GM12878 (cell line): ENCODE measurements at regions not wholly inside any gene's neighbourhood (a gene's known extent, or its start where the extent isn't known, plus 50 kb on each side); places are given as distances from the start of the nearest gene placed in this dataset.

ENCODE experiments used
- ATAC-seq: fragments of 200-7000 bp; cut with Tn5 transposase; 3 replicates; pipeline ENCODE4 v1.9.1; 2020; ENCODE audit warnings: mild to moderate bottlenecking, moderate library complexity
- BruUV-seq: library from RNA; stranded (reverse); fragments of 400-500 nt; replicated peaks from 2 replicates; lab custom pipeline; 2021; lab: Mats Ljungman, UMichigan
- CTCF ChIA-PET: fragments of 300-600 bp; sonication (Branson Sonifier 250); formaldehyde crosslinking; extraction: SDS; loops from one replicate; lab custom pipeline; 2021; ENCODE audit warnings: inconsistent platforms; lab: Yijun Ruan, JAX
- POLR2A ChIA-PET: fragments of 350-600 bp; formaldehyde crosslinking; extraction: SDS; loops from one replicate; lab custom pipeline; 2021; ENCODE audit warnings: inconsistent platforms; lab: Charles Lee
- RAD21 ChIA-PET: fragments of 300-600 bp; sonication (Branson Sonifier 250); formaldehyde crosslinking; loops from one replicate; lab custom pipeline; 2023; ENCODE audit warnings: antibody characterized with exemption; ENCODE audit not compliant: unreplicated experiment; lab: Charles Lee
- SMC1A ChIA-PET: fragments of 300-600 bp; sonication (Branson Sonifier 250); formaldehyde crosslinking; loops from one replicate; lab custom pipeline; 2023; ENCODE audit not compliant: unreplicated experiment, uncharacterized antibody; lab: Charles Lee
- DNase-seq: peaks from one replicate; pipeline ENCODE4 v3.0.0-alpha.2; 2011; ENCODE audit warnings: low read depth, low spot score
- FAIRE-seq: peaks from 3 replicates; lab custom pipeline; 2011; peaks lifted over from hg19 to GRCh38; lab: Jason Lieb, UNC
- H2AFZ ChIP-seq: 2 replicates; pipeline ENCODE4 v1.6.0; 2011; ENCODE audit warnings: low read depth, low read length, control low read depth; ENCODE audit not compliant: control insufficient read depth
- H3K27ac ChIP-seq: 2 replicates; pipeline ENCODE4 v1.5.1; 2011; ENCODE audit warnings: control low read depth; ENCODE audit not compliant: control insufficient read depth, insufficient read depth
- H3K27me3 ChIP-seq, 2 experiments: replicated peaks in 1 of 2; 2 replicates each; pipeline versions ENCODE4 v1.6.0 to v1.6.1; 2011; ENCODE audit warnings: low read length in 1 of 2; ENCODE audit not compliant: control insufficient read depth in 2 of 2, insufficient read depth in 2 of 2
- H3K36me3 ChIP-seq, 2 experiments: 2 replicates each; pipeline ENCODE4 v1.5.1; 2011; ENCODE audit warnings: low read length in 1 of 2; ENCODE audit not compliant: control insufficient read depth in 2 of 2, insufficient read depth in 2 of 2
- H3K4me1 ChIP-seq: 2 replicates; pipeline ENCODE4 v1.6.1; 2011; ENCODE audit warnings: mild to moderate bottlenecking, low read length, moderate library complexity, mixed read lengths; ENCODE audit not compliant: control insufficient read depth, insufficient read depth
- H3K4me2 ChIP-seq: 2 replicates; pipeline ENCODE4 v1.6.0; 2011; ENCODE audit warnings: control low read depth; ENCODE audit not compliant: control insufficient read depth, insufficient read depth
- H3K4me3 ChIP-seq: fragments of 200-600 bp; sonication (generic); 2 replicates; pipeline ENCODE4 v1.5.1; 2016
- H3K79me2 ChIP-seq: 2 replicates; pipeline ENCODE4 v1.6.0; 2011; ENCODE audit warnings: low read length; ENCODE audit not compliant: control insufficient read depth, insufficient read depth
- H3K9ac ChIP-seq: 2 replicates; pipeline ENCODE4 v1.8.0; 2011; ENCODE audit warnings: low read length, control low read depth, mixed read lengths; ENCODE audit not compliant: control insufficient read depth, insufficient read depth
- H3K9me3 ChIP-seq: replicated peaks from 3 replicates; pipeline ENCODE4 v1.5.1; 2011; ENCODE audit warnings: mild to moderate bottlenecking, low read length; ENCODE audit not compliant: control insufficient read depth, insufficient read depth
- H4K20me1 ChIP-seq: 2 replicates; pipeline ENCODE4 v1.6.0; 2011; ENCODE audit not compliant: control insufficient read depth, insufficient read depth
- CBX5 ChIP-seq: sonication (generic); IDR thresholded peaks from 2 replicates; pipeline ENCODE4 v1.6.1; 2016; ENCODE audit warnings: low read depth, moderate library complexity, mild to moderate bottlenecking, inconsistent platforms
- CREB1 ChIP-seq: IDR thresholded peaks from 2 replicates; pipeline ENCODE4 v1.6.1; 2012; ENCODE audit warnings: low read depth, mild to moderate bottlenecking, inconsistent platforms
- FOXK2 ChIP-seq: fragments of 450-650 bp; IDR thresholded peaks from 2 replicates; pipeline ENCODE4 v1.6.1; 2017; ENCODE audit warnings: mild to moderate bottlenecking, moderate library complexity
- HCFC1 ChIP-seq: fragments of 150-350 bp; IDR thresholded peaks from 2 replicates; pipeline ENCODE4 v1.6.1; 2014; ENCODE audit warnings: low read length
- IRF5 ChIP-seq: fragments of 450-650 bp; IDR thresholded peaks from 2 replicates; pipeline ENCODE4 v1.6.1; 2017; ENCODE audit warnings: borderline replicate concordance
- MTA2 ChIP-seq: fragments of 450-650 bp; IDR thresholded peaks from 2 replicates; pipeline ENCODE4 v1.6.1; 2016; ENCODE audit warnings: low read depth, mild to moderate bottlenecking, moderate library complexity
- RFX5 ChIP-seq: IDR thresholded peaks from 2 replicates; pipeline ENCODE4 v1.6.1; 2011; ENCODE audit warnings: low read depth, low read length, improper control_type of control experiment
- SIN3A ChIP-seq: IDR thresholded peaks from 2 replicates; pipeline ENCODE4 v1.6.1; 2012; ENCODE audit warnings: low read depth, low read length, improper control_type of control experiment
- SP1 ChIP-seq: IDR thresholded peaks from one replicate; pipeline ENCODE4 v1.6.1; 2011; ENCODE audit warnings: low read depth, low read length
- WGBS: methylation state at CpG from one replicate; pipeline ENCODE4 v1.1.6; 2016; ENCODE audit warnings: low lambda C conversion rate; ENCODE audit not compliant: insufficient replicate concordance, insufficient coverage; ENCODE audit errors: missing lambda C conversion rate; 5-methylcytosine and 5-hydroxymethylcytosine counted together
- in situ Hi-C: fragments of 300-500 bp; cut with MboI; formaldehyde crosslinking; loops from 9 replicates; pipeline ENCODE4 v1.14.3; 2018; ENCODE audit warnings: mixed read lengths
- intact Hi-C: fragments of 100-400 bp; cut with micrococcal nuclease; formaldehyde crosslinking; loops from one replicate; pipeline ENCODE4 v1.14.2; 2022; ENCODE audit not compliant: unreplicated experiment
- TF ChIP-seq, protein P1 (sequence below): fragments of 450-650 bp; IDR thresholded peaks from 2 replicates; pipeline ENCODE4 v1.6.1; 2017; ENCODE audit warnings: mild to moderate bottlenecking, moderate library complexity

DNA sequence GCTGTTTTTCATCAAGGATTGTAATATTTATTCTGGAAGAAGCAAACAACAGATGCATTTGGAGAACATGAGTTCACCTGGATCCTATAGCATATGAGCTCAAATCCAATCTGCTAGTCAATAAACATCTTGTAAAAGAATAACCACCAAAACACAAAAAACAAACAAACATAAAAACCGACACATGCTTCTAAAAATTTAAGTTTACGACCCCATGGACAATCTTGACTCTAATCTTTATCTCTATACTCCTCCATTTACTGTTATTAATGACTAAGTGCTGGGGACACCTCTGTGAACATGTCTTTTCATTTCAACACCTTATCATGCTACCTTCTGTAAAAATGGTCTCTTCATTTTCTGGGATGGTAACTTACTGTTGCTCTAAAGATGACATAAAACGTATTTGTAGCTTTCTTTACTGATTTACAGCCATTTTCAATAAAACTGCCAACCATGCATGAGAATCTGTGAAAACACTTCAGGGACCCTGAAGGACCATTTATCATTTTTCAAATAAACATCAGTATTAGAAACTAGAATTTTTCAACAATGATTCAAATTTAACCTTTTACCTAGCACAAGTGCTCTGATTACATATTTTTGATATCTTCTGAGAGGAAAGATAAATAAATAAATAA, 123.8 kb upstream of the SOX5 start:
- Histone ChIP-seq H3K4me1 (no peaks in the 10 kb centered on the region), H3K36me3 (no peaks in the 10 kb centered on the region), H3K4me2 (no peak overlapping the region), H4K20me1 (no peaks in the 10 kb centered on the region), H2AFZ (no peak overlapping the region), H3K9me3 (no peaks in the 10 kb centered on the region), H3K27ac (no peak overlapping the region), H3K4me3 (no peak overlapping the region), H3K79me2 (no peaks in the 10 kb centered on the region), H3K9ac (no peak overlapping the region), H3K27me3 (no peaks in the 10 kb centered on the region)
- WGBS = 6% methylated on average over 3 of the region's 3 CpGs
- in situ Hi-C loops (no loop called here), intact Hi-C loops (no loop called here)
- CTCF ChIA-PET = no interaction called here
- FAIRE-seq = no peak
- RAD21 ChIA-PET = no interaction called here
- SMC1A ChIA-PET = no interaction called here
- no peak for ATAC-seq
- DNase-seq = no peak
- no TSS peak for BruUV-seq
- POLR2A ChIA-PET = no interaction called here
- TF ChIP-seq CREB1 (no peak), HCFC1 (no peak), SP1 (no peak), RFX5 (no peak), MTA2 (no peak), CBX5 (no peak), IRF5 (no peak), SIN3A (no peak), FOXK2 (no peak)
- TF ChIP-seq, protein P1, sequence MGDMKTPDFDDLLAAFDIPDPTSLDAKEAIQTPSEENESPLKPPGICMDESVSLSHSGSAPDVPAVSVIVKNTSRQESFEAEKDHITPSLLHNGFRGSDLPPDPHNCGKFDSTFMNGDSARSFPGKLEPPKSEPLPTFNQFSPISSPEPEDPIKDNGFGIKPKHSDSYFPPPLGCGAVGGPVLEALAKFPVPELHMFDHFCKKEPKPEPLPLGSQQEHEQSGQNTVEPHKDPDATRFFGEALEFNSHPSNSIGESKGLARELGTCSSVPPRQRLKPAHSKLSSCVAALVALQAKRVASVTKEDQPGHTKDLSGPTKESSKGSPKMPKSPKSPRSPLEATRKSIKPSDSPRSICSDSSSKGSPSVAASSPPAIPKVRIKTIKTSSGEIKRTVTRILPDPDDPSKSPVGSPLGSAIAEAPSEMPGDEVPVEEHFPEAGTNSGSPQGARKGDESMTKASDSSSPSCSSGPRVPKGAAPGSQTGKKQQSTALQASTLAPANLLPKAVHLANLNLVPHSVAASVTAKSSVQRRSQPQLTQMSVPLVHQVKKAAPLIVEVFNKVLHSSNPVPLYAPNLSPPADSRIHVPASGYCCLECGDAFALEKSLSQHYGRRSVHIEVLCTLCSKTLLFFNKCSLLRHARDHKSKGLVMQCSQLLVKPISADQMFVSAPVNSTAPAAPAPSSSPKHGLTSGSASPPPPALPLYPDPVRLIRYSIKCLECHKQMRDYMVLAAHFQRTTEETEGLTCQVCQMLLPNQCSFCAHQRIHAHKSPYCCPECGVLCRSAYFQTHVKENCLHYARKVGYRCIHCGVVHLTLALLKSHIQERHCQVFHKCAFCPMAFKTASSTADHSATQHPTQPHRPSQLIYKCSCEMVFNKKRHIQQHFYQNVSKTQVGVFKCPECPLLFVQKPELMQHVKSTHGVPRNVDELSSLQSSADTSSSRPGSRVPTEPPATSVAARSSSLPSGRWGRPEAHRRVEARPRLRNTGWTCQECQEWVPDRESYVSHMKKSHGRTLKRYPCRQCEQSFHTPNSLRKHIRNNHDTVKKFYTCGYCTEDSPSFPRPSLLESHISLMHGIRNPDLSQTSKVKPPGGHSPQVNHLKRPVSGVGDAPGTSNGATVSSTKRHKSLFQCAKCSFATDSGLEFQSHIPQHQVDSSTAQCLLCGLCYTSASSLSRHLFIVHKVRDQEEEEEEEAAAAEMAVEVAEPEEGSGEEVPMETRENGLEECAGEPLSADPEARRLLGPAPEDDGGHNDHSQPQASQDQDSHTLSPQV = no peak
